Skeletal muscle cell (primary cell): ENCODE measurements at regions not wholly inside any gene's neighbourhood (a gene's known extent, or its start where the extent isn't known, plus 50 kb on each side); places are given as distances from the start of the nearest gene placed in this dataset.
"Not testable (repeated sequence)": the region's sequence is repeated elsewhere in the genome, so short reads cannot be mapped to it uniquely, and the experiment has no call there.

Experiments used
- DNase-seq: peaks from one replicate; pipeline ENCODE4 v3.0.0-alpha.2; 2010; ENCODE audit warnings: low read depth
- H3K4me3 ChIP-seq: 2 replicates; pipeline ENCODE4 v1.5.1; 2011; ENCODE audit warnings: low read depth, mild to moderate bottlenecking, control low read depth, low read length, moderate library complexity

- no peak for DNase-seq
- no peak overlapping the region for H3K4me3 ChIP-seq
Observed at GRCh38 chr21:35171385-35171784, 122.3 kb upstream of the RUNX1 start.

- no peak overlapping the region for H3K4me3 ChIP-seq
- no peak for DNase-seq
Observed at GRCh38 chr21:35170818-35171217, 121.7 kb upstream of the RUNX1 start.

DNA sequence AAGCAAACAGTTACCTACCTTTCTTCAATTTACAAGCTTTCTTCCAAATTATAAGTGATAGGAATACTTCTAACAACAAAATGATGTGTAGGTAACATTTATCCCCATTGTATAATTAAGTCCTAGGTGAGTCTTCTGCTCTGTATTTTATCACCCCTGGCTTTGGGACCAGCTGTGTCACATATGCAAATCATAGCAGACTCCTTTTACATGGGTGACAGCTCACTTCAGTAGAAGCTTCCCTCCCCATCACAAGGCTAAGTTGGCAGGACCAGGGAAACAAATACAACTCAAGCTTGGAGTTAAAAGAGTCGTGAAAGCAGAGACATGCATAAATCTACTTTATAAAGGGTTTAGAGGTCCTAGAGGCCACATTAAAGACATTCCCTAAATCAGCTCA lies 121.1 kb upstream of the RUNX1 start:
- H3K4me3 ChIP-seq: no peak overlapping the region
- no peak for DNase-seq

DNA sequence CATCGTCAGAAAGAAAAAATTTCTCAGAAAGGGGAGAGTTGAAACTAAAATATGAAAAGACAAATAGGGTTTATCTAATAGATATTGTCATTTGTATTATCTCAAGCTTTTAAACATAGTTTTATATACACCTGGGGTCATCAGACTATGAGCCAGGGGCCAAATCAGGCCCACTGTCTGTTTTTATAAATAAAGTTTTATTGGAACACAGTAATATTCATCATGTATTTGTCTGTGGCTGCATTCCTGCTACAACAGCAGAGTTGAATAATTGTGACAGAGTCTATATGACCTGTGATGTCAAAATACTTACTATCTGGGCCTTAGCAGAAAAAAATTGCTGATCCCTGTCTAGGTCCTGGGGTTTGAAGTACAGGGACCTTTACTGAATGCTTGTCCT lies 120.5 kb upstream of the RUNX1 start:
- no peak overlapping the region for H3K4me3 ChIP-seq
- no peak for DNase-seq

DNA sequence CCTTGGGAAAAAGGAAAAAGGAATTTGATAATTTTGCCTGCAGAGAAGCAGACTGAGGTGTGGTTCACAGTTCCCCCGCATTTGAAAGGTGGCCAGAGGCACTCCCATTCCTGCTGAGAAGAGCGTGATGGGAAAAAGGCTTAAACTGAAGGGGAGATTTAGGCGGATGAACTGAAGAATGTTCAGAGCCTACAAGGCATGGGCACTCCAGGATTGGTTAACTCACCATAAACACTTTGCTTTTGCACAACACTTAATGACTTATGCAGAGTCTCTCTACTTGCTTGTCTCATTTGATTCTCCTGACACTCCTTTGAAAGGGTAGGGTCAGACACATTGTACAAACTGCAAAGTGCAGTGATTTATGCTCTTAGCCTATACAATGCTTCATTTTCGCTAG lies 119.6 kb upstream of the RUNX1 start:
- DNase-seq: peak; percentile 56
- no peak overlapping the region for H3K4me3 ChIP-seq

GRCh38 chr21:35164971-35165483 lies 115.9 kb upstream of the RUNX1 start:
- no peak overlapping the region for H3K4me3 ChIP-seq
- no peak for DNase-seq

DNA sequence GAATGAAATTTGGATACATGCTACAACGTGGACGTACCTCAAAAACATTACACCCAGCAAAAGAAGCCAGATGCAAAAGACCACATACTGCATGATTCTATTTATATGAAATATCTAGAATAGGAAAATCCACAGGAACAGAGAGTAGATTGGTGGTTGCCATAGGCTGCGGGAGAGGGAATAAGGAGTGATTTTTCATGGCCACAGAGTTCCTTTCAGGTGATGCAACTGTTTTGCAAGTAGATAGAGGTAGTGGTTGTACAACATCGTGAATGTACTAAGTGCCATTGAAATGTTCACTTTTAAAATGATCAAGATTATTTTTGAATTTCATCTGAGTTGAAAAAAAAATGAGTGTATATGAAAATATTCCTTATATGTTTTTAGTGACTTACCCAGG lies 115.3 kb upstream of the RUNX1 start:
- DNase-seq: no peak
- no peak overlapping the region for H3K4me3 ChIP-seq

- DNase-seq: no peak
- H3K4me3 ChIP-seq: no peak overlapping the region
Observed at GRCh38 chr21:35163411-35163810, 114.3 kb upstream of the RUNX1 start.

- DNase-seq: no peak
Observed at GRCh38 chr21:35162831-35163230, 113.7 kb upstream of the RUNX1 start.

GRCh38 chr21:35159881-35160280 lies 110.8 kb upstream of the RUNX1 start:
- peak; percentile 77 for DNase-seq
- H3K4me3 ChIP-seq: no peak overlapping the region

More at GRCh38 chr21:35162831-35163230, 113.7 kb upstream of the RUNX1 start:
- H3K4me3 ChIP-seq: no peak overlapping the region

GRCh38 chr21:35157374-35157773 lies 108.3 kb upstream of the RUNX1 start:
- DNase-seq, H3K4me3 ChIP-seq: not testable (repeated sequence)

GRCh38 chr21:35156293-35157278 lies 107.5 kb upstream of the RUNX1 start:
- DNase-seq: no peak
- no peak overlapping the region for H3K4me3 ChIP-seq

DNA sequence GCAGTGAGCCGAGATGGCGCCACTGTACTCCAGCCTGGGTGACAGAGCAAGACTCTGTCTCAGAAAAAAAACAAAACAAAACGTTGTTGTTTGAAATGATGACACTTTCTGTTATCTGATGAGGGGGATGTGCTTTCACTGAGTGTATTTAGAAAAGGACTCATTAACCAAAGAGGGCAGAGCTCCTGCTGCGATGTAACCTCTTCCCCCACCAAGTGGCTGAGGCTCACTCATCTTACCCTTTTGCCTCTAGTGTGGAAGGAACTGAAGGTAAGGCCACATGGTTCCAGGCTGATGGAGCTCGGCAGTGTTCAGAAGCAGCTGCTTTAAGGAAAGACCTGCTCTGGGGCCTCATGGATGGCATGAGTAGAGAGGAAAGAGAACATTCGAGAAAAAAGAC lies 105.7 kb upstream of the RUNX1 start:
- no peak for DNase-seq
- H3K4me3 ChIP-seq: no peak overlapping the region

GRCh38 chr21:35153671-35154070 lies 104.6 kb upstream of the RUNX1 start:
- no peak for DNase-seq
- no peak overlapping the region for H3K4me3 ChIP-seq

- DNase-seq: no peak
Observed at GRCh38 chr21:35150562-35151226, 101.6 kb upstream of the RUNX1 start.

DNA sequence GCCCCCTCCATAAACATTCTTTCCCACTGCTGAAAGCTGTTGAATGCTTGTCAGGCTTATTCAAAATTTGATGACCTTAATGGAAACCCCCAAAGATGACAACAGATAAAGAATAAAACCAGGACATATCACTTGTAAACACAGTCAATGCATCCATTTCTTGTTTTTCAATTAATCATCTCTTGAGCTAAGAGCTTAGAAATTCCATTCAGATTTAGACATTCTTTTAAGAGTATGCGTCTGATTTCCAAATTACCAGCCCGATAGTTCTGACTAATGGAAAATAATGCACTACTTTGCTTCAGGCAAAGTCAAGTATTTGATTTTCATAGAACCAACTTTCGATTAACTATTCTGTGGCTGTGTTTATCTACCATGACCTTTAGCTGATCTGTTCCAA lies 100.6 kb upstream of the RUNX1 start:
- no peak overlapping the region for H3K4me3 ChIP-seq
- DNase-seq: no peak

More at GRCh38 chr21:35150562-35151226, 101.6 kb upstream of the RUNX1 start:
- H3K4me3 ChIP-seq: no peak overlapping the region

GRCh38 chr21:35147439-35147838 lies 98.3 kb upstream of the RUNX1 start:
- no peak overlapping the region for H3K4me3 ChIP-seq
- DNase-seq: no peak

DNA sequence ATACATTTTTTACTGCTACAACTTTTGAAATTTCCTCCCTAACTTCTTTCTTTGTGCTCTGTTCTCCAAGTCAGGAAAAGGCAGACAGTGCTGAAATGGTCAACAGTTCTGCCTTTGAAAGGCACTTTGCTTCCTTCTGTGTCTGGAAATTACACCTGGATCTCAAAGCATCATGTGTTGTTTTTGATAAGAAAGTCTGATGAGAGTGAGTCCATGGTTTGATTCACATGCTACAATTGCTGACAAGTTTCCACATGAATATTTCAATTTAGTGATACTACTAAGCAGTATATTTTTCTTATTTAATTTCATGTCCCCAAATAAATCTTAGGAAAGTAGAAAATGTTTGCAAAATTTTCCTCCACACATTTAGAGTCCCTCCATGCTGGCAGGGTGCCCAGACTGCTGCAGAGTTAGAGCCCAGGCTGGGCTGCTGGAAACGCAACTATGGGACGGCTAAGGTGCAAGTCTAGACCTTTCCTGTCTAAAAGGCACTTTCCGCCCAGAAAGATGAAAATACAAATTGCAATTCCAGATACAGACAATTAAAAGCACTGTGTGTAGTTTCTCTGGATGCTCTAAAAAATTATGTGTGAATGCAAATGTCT lies 96.6 kb upstream of the RUNX1 start:
- no peak for DNase-seq
- H3K4me3 ChIP-seq: no peak overlapping the region

DNA sequence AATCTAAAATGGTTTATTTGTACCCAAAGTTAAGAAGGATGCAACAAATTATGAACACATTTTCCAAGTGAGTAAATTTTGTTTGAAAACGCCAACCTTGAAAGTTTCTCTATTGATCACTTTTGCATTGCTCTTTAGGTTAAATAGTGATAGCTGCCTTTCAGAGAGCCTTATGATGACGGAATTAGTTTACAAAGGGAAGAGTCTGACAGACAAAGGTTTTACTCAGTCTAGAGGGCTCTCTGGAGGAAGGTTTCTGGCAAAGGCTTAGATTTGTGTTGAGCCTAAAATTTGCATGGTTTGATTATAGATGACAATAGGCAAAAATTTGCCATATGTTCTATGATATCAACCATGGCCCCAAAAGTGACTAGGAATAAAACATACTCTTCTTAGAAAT lies 95.9 kb upstream of the RUNX1 start:
- no peak overlapping the region for H3K4me3 ChIP-seq
- DNase-seq: no peak
